Vagina (tissue), 2 donors: ENCODE measurements at regions not wholly inside any gene's neighbourhood (a gene's known extent, or its start where the extent isn't known, plus 50 kb on each side); places are given as distances from the start of the nearest gene placed in this dataset.

Experiments
- POLR2A ChIP-seq, 2 donors: fragments of 450-650 bp; IDR thresholded peaks; one replicate each; pipeline ENCODE4 v1.6.1; 2017; ENCODE audit warnings: antibody characterized with exemption in 2 of 2, mild to moderate bottlenecking in 2 of 2, moderate library complexity in 2 of 2
- TF ChIP-seq, protein P1 (sequence below), 3 experiments: fragments of 450-650 bp in 2 of 3; fragments of 200-600 bp in 1 of 3; sonication (generic) in 1 of 3; IDR thresholded peaks; one replicate each; pipeline ENCODE4 v1.5.1; 2017 to 2019; ENCODE audit warnings: antibody characterized with exemption in 3 of 3, mild to moderate bottlenecking in 2 of 3, moderate library complexity in 2 of 3

DNA sequence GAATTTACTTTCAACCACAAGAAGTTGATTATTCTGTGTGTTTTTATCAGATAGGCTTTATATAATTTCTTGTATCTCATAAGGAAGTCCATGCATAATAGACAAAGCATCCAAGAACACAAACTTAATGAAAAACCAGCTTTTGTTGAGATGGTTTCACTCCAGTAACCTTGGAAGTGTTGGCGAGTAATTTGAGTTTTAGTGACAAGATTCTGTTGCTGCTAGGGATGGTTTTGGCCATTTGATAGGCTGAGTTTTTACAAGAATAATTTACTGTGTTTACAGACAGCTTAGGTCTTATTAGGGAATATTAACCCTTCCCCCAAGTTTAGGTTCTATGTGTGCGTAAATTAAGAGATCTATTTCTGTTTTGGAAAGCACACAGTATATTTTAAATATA is 513.6 kb downstream of the USP25 start:
- no peak for TF ChIP-seq POLR2A (IDR thresholded peaks at IDR 0.05)
- TF ChIP-seq, protein P1, sequence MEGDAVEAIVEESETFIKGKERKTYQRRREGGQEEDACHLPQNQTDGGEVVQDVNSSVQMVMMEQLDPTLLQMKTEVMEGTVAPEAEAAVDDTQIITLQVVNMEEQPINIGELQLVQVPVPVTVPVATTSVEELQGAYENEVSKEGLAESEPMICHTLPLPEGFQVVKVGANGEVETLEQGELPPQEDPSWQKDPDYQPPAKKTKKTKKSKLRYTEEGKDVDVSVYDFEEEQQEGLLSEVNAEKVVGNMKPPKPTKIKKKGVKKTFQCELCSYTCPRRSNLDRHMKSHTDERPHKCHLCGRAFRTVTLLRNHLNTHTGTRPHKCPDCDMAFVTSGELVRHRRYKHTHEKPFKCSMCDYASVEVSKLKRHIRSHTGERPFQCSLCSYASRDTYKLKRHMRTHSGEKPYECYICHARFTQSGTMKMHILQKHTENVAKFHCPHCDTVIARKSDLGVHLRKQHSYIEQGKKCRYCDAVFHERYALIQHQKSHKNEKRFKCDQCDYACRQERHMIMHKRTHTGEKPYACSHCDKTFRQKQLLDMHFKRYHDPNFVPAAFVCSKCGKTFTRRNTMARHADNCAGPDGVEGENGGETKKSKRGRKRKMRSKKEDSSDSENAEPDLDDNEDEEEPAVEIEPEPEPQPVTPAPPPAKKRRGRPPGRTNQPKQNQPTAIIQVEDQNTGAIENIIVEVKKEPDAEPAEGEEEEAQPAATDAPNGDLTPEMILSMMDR (IDR thresholded peaks at IDR 0.05): no peak
